ENCODE measurements at regions not wholly inside any gene's neighbourhood (a gene's known extent, or its start where the extent isn't known, plus 50 kb on each side); places are given as distances from the start of the nearest gene placed in this dataset.

GRCh38 chr2:185644828-185645227 is 93.8 kb upstream of the FSIP2 start:
- no peak for TF ChIP-seq CTCF (IDR thresholded peaks at IDR 0.05)
- Histone ChIP-seq H3K9me3 (no peaks in the 10 kb centered on the region), H3K27ac (no peak overlapping the region), H3K4me3 (no peak overlapping the region), H3K27me3 (no peaks in the 10 kb centered on the region), H3K4me1 (no peaks in the 10 kb centered on the region), H3K36me3 (no peaks in the 10 kb centered on the region)
- intact Hi-C loops (cut with DNase I; ENCODE audit: low total_unique reads): no loop called here
- DNase-seq: no peak

- Histone ChIP-seq H3K36me3 (no peaks in the 10 kb centered on the region), H3K4me1 (no peaks in the 10 kb centered on the region), H3K27me3 (no peaks in the 10 kb centered on the region), H3K27ac (no peak overlapping the region), H3K9me3 (no peaks in the 10 kb centered on the region), H3K4me3 (no peak overlapping the region)
- intact Hi-C loops (cut with DNase I; ENCODE audit: low total_unique reads): no loop called here
- no peak for TF ChIP-seq CTCF (IDR thresholded peaks at IDR 0.05)
- no peak for DNase-seq
Measured at GRCh38 chr2:185645529-185645928, 93.1 kb upstream of the FSIP2 start.

- no peak for DNase-seq
- H3K4me3 ChIP-seq: no peak overlapping the region
- TF ChIP-seq CTCF (IDR thresholded peaks at IDR 0.05): no peak
- no peaks in the 10 kb centered on the region for H3K27me3 ChIP-seq
- no peaks in the 10 kb centered on the region for H3K4me1 ChIP-seq
- intact Hi-C loops (cut with DNase I; ENCODE audit: low total_unique reads): no loop called here
- no peaks in the 10 kb centered on the region for H3K9me3 ChIP-seq
- no peak overlapping the region for H3K27ac ChIP-seq
- no peaks in the 10 kb centered on the region for H3K36me3 ChIP-seq
Measured at GRCh38 chr2:185658750-185659149, 79.9 kb upstream of the FSIP2 start.

GRCh38 chr2:185663811-185664210 is 74.8 kb upstream of the FSIP2 start:
- H3K36me3 ChIP-seq: no peaks in the 10 kb centered on the region
- H3K4me3 ChIP-seq: no peak overlapping the region
- intact Hi-C loops (cut with DNase I; ENCODE audit: low total_unique reads): no loop called here
- H3K9me3 ChIP-seq: no peaks in the 10 kb centered on the region
- TF ChIP-seq CTCF (IDR thresholded peaks at IDR 0.05): no peak
- DNase-seq: no peak
- H3K27ac ChIP-seq: no peak overlapping the region
- H3K27me3 ChIP-seq: no peaks in the 10 kb centered on the region
- H3K4me1 ChIP-seq: no peaks in the 10 kb centered on the region

- intact Hi-C loops (cut with DNase I; ENCODE audit: low total_unique reads): no loop called here
Measured at GRCh38 chr2:185664384-185664783, 74.2 kb upstream of the FSIP2 start.

More at GRCh38 chr2:185664384-185664783, 74.2 kb upstream of the FSIP2 start:
- no peak for DNase-seq
- H3K4me3 ChIP-seq: no peak overlapping the region
- H3K9me3 ChIP-seq: no peaks in the 10 kb centered on the region
- H3K27me3 ChIP-seq: no peaks in the 10 kb centered on the region
- no peaks in the 10 kb centered on the region for H3K36me3 ChIP-seq
- H3K27ac ChIP-seq: no peak overlapping the region
- H3K4me1 ChIP-seq: no peaks in the 10 kb centered on the region
- no peak for TF ChIP-seq CTCF (IDR thresholded peaks at IDR 0.05)
